GM12878 (cell line): ENCODE measurements at regions not wholly inside any gene's neighbourhood (a gene's known extent, or its start where the extent isn't known, plus 50 kb on each side); places are given as distances from the start of the nearest gene placed in this dataset.

Experiments used
- ATAC-seq: fragments of 200-7000 bp; cut with Tn5 transposase; 3 replicates; pipeline ENCODE4 v1.9.1; 2020; ENCODE audit warnings: mild to moderate bottlenecking, moderate library complexity
- BruUV-seq: library from RNA; stranded (reverse); fragments of 400-500 nt; replicated peaks from 2 replicates; lab custom pipeline; 2021; lab: Mats Ljungman, UMichigan
- CTCF ChIA-PET: fragments of 300-600 bp; sonication (Branson Sonifier 250); formaldehyde crosslinking; extraction: SDS; loops from one replicate; lab custom pipeline; 2021; ENCODE audit warnings: inconsistent platforms; lab: Yijun Ruan, JAX
- POLR2A ChIA-PET: fragments of 350-600 bp; formaldehyde crosslinking; extraction: SDS; loops from one replicate; lab custom pipeline; 2021; ENCODE audit warnings: inconsistent platforms; lab: Charles Lee
- RAD21 ChIA-PET: fragments of 300-600 bp; sonication (Branson Sonifier 250); formaldehyde crosslinking; loops from one replicate; lab custom pipeline; 2023; ENCODE audit warnings: antibody characterized with exemption; ENCODE audit not compliant: unreplicated experiment; lab: Charles Lee
- SMC1A ChIA-PET: fragments of 300-600 bp; sonication (Branson Sonifier 250); formaldehyde crosslinking; loops from one replicate; lab custom pipeline; 2023; ENCODE audit not compliant: unreplicated experiment, uncharacterized antibody; lab: Charles Lee
- DNase-seq: peaks from one replicate; pipeline ENCODE4 v3.0.0-alpha.2; 2011; ENCODE audit warnings: low read depth, low spot score
- FAIRE-seq: peaks from 3 replicates; lab custom pipeline; 2011; peaks lifted over from hg19 to GRCh38; lab: Jason Lieb, UNC
- H2AFZ ChIP-seq: 2 replicates; pipeline ENCODE4 v1.6.0; 2011; ENCODE audit warnings: low read depth, low read length, control low read depth; ENCODE audit not compliant: control insufficient read depth
- H3K27ac ChIP-seq: 2 replicates; pipeline ENCODE4 v1.5.1; 2011; ENCODE audit warnings: control low read depth; ENCODE audit not compliant: control insufficient read depth, insufficient read depth
- H3K27me3 ChIP-seq, 2 experiments: replicated peaks in 1 of 2; 2 replicates each; pipeline versions ENCODE4 v1.6.0 to v1.6.1; 2011; ENCODE audit warnings: low read length in 1 of 2; ENCODE audit not compliant: control insufficient read depth in 2 of 2, insufficient read depth in 2 of 2
- H3K36me3 ChIP-seq, 2 experiments: 2 replicates each; pipeline ENCODE4 v1.5.1; 2011; ENCODE audit warnings: low read length in 1 of 2; ENCODE audit not compliant: control insufficient read depth in 2 of 2, insufficient read depth in 2 of 2
- H3K4me1 ChIP-seq: 2 replicates; pipeline ENCODE4 v1.6.1; 2011; ENCODE audit warnings: mild to moderate bottlenecking, low read length, moderate library complexity, mixed read lengths; ENCODE audit not compliant: control insufficient read depth, insufficient read depth
- H3K4me2 ChIP-seq: 2 replicates; pipeline ENCODE4 v1.6.0; 2011; ENCODE audit warnings: control low read depth; ENCODE audit not compliant: control insufficient read depth, insufficient read depth
- H3K4me3 ChIP-seq: fragments of 200-600 bp; sonication (generic); 2 replicates; pipeline ENCODE4 v1.5.1; 2016
- H3K79me2 ChIP-seq: 2 replicates; pipeline ENCODE4 v1.6.0; 2011; ENCODE audit warnings: low read length; ENCODE audit not compliant: control insufficient read depth, insufficient read depth
- H3K9ac ChIP-seq: 2 replicates; pipeline ENCODE4 v1.8.0; 2011; ENCODE audit warnings: low read length, control low read depth, mixed read lengths; ENCODE audit not compliant: control insufficient read depth, insufficient read depth
- H3K9me3 ChIP-seq: replicated peaks from 3 replicates; pipeline ENCODE4 v1.5.1; 2011; ENCODE audit warnings: mild to moderate bottlenecking, low read length; ENCODE audit not compliant: control insufficient read depth, insufficient read depth
- H4K20me1 ChIP-seq: 2 replicates; pipeline ENCODE4 v1.6.0; 2011; ENCODE audit not compliant: control insufficient read depth, insufficient read depth
- BACH1 ChIP-seq: fragments of 450-650 bp; IDR thresholded peaks from 2 replicates; pipeline ENCODE4 v1.6.1; 2017; ENCODE audit warnings: mild to moderate bottlenecking, borderline replicate concordance
- CBX3 ChIP-seq: fragments of 200-600 bp; sonication (generic); IDR thresholded peaks from 2 replicates; pipeline ENCODE4 v1.6.1; 2016; ENCODE audit warnings: low read depth, borderline replicate concordance
- ESRRA ChIP-seq: IDR thresholded peaks from 2 replicates; pipeline ENCODE4 v1.6.1; 2012; ENCODE audit warnings: mild to moderate bottlenecking, low read length, improper control_type of control experiment
- GATAD2B ChIP-seq: fragments of 450-650 bp; conservative IDR thresholded peaks from 2 replicates; pipeline ENCODE4 v1.6.1; 2017; ENCODE audit warnings: low read depth, mild to moderate bottlenecking, moderate library complexity
- HDAC2 ChIP-seq: fragments of 200-600 bp; sonication (generic); IDR thresholded peaks from 2 replicates; pipeline ENCODE4 v1.6.1; 2017
- HDAC6 ChIP-seq: fragments of 200-600 bp; sonication (generic); IDR thresholded peaks from one replicate; pipeline ENCODE4 v1.8.0; 2017; ENCODE audit warnings: antibody characterized with exemption; ENCODE audit not compliant: unreplicated experiment
- IKZF1 ChIP-seq: fragments of 450-650 bp; conservative IDR thresholded peaks from 2 replicates; pipeline ENCODE4 v1.6.1; 2017; ENCODE audit warnings: antibody characterized with exemption, mild to moderate bottlenecking
- SIN3A ChIP-seq: IDR thresholded peaks from 2 replicates; pipeline ENCODE4 v1.6.1; 2012; ENCODE audit warnings: low read depth, low read length, improper control_type of control experiment
- SMARCA5 ChIP-seq: fragments of 450-650 bp; IDR thresholded peaks from 2 replicates; pipeline ENCODE4 v1.6.1; 2017; ENCODE audit warnings: mild to moderate bottlenecking
- TCF12 ChIP-seq: IDR thresholded peaks from 2 replicates; pipeline ENCODE4 v1.6.1; 2011; ENCODE audit warnings: low read depth, mild to moderate bottlenecking, low read length
- WGBS: methylation state at CpG from one replicate; pipeline ENCODE4 v1.1.6; 2016; ENCODE audit warnings: low lambda C conversion rate; ENCODE audit not compliant: insufficient replicate concordance, insufficient coverage; ENCODE audit errors: missing lambda C conversion rate; 5-methylcytosine and 5-hydroxymethylcytosine counted together
- in situ Hi-C: fragments of 300-500 bp; cut with MboI; formaldehyde crosslinking; loops from 9 replicates; pipeline ENCODE4 v1.14.3; 2018; ENCODE audit warnings: mixed read lengths
- intact Hi-C: fragments of 100-400 bp; cut with micrococcal nuclease; formaldehyde crosslinking; loops from one replicate; pipeline ENCODE4 v1.14.2; 2022; ENCODE audit not compliant: unreplicated experiment
- TF ChIP-seq, protein P1 (sequence below): fragments of 450-650 bp; formaldehyde crosslinking; IDR thresholded peaks from 2 replicates; pipeline ENCODE4 v1.5.0; 2022; ENCODE audit warnings: mild to moderate bottlenecking, missing genetic modification characterization
- TF ChIP-seq, protein P2 (sequence below): fragments of 450-650 bp; formaldehyde crosslinking; IDR thresholded peaks from 2 replicates; pipeline ENCODE4 v1.4.0; 2020; ENCODE audit warnings: mild to moderate bottlenecking, moderate library complexity

DNA sequence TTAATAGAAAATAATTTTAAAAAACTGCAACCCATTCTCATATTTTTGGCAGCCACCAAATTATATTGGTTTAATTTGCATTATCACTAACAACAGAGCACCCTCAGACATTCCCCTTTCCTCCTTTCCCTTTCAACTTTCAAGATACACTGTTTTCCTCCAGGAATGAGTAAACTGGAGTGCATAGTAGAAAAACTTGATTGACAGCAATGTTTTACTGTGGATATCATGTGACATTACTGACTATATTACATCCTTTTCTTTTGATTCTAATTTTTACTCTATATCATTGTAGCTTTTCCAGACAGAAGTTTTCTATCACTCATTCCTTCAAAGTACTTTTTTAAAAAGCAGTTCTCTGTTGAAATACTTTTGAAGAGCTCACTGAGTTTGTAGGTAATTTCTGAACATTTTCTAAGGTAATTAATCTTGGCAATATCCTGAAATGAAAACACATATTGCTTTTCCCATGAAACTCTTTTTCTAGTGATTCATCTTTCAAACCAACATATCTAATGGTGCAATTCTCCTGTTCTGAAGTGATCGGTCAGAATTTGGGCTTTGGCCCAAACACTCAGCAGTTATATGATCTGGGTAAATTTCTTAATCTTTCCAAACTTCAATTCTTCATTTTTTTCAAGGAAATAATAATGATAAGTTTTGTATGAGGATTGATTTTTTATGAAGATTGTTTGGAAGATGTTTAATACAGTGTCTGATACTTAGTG lies 920.4 kb upstream of the EPHA5 start:
- Histone ChIP-seq H3K4me3 (no peak overlapping the region), H3K4me1 (no peaks in the 10 kb centered on the region), H3K36me3 (no peaks in the 10 kb centered on the region), H3K27ac (no peak overlapping the region), H3K9ac (no peak overlapping the region), H4K20me1 (no peaks in the 10 kb centered on the region), H3K79me2 (no peaks in the 10 kb centered on the region), H2AFZ (no peak overlapping the region), H3K9me3 (no peaks in the 10 kb centered on the region), H3K27me3 (no peaks in the 10 kb centered on the region), H3K4me2 (no peak overlapping the region)
- CTCF ChIA-PET = no interaction called here
- BruUV-seq = no TSS peak
- in situ Hi-C loops (no loop called here), intact Hi-C loops (no loop called here)
- FAIRE-seq = no peak
- TF ChIP-seq BACH1 (no peak), SMARCA5 (no peak), HDAC6 (no peak), TCF12 (no peak), ESRRA (no peak), HDAC2 (no peak), CBX3 (no peak), SIN3A (no peak), IKZF1 (no peak), GATAD2B (no peak)
- TF ChIP-seq, protein P1, sequence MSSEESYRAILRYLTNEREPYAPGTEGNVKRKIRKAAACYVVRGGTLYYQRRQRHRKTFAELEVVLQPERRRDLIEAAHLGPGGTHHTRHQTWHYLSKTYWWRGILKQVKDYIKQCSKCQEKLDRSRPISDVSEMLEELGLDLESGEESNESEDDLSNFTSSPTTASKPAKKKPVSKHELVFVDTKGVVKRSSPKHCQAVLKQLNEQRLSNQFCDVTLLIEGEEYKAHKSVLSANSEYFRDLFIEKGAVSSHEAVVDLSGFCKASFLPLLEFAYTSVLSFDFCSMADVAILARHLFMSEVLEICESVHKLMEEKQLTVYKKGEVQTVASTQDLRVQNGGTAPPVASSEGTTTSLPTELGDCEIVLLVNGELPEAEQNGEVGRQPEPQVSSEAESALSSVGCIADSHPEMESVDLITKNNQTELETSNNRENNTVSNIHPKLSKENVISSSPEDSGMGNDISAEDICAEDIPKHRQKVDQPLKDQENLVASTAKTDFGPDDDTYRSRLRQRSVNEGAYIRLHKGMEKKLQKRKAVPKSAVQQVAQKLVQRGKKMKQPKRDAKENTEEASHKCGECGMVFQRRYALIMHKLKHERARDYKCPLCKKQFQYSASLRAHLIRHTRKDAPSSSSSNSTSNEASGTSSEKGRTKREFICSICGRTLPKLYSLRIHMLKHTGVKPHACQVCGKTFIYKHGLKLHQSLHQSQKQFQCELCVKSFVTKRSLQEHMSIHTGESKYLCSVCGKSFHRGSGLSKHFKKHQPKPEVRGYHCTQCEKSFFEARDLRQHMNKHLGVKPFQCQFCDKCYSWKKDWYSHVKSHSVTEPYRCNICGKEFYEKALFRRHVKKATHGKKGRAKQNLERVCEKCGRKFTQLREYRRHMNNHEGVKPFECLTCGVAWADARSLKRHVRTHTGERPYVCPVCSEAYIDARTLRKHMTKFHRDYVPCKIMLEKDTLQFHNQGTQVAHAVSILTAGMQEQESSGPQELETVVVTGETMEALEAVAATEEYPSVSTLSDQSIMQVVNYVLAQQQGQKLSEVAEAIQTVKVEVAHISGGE (CRISPR knock-in tag) = no peak
- TF ChIP-seq, protein P2, sequence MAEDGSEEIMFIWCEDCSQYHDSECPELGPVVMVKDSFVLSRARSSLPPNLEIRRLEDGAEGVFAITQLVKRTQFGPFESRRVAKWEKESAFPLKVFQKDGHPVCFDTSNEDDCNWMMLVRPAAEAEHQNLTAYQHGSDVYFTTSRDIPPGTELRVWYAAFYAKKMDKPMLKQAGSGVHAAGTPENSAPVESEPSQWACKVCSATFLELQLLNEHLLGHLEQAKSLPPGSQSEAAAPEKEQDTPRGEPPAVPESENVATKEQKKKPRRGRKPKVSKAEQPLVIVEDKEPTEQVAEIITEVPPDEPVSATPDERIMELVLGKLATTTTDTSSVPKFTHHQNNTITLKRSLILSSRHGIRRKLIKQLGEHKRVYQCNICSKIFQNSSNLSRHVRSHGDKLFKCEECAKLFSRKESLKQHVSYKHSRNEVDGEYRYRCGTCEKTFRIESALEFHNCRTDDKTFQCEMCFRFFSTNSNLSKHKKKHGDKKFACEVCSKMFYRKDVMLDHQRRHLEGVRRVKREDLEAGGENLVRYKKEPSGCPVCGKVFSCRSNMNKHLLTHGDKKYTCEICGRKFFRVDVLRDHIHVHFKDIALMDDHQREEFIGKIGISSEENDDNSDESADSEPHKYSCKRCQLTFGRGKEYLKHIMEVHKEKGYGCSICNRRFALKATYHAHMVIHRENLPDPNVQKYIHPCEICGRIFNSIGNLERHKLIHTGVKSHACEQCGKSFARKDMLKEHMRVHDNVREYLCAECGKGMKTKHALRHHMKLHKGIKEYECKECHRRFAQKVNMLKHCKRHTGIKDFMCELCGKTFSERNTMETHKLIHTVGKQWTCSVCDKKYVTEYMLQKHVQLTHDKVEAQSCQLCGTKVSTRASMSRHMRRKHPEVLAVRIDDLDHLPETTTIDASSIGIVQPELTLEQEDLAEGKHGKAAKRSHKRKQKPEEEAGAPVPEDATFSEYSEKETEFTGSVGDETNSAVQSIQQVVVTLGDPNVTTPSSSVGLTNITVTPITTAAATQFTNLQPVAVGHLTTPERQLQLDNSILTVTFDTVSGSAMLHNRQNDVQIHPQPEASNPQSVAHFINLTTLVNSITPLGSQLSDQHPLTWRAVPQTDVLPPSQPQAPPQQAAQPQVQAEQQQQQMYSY (CRISPR knock-in tag) = no peak
- 4% methylated on average over 1 of the region's 1 CpG for WGBS
- SMC1A ChIA-PET = interaction anchor here (1.0 kb wide), 1 partner anchor 14 kb away, joined by 3 read pairs; no protein-coding TSS in a partner anchor
- POLR2A ChIA-PET = no interaction called here
- RAD21 ChIA-PET = no interaction called here
- no peak for ATAC-seq
- no peak for DNase-seq
